ENCODE measurements at regions not wholly inside any gene's neighbourhood (a gene's known extent, or its start where the extent isn't known, plus 50 kb on each side); places are given as distances from the start of the nearest gene placed in this dataset.

DNA sequence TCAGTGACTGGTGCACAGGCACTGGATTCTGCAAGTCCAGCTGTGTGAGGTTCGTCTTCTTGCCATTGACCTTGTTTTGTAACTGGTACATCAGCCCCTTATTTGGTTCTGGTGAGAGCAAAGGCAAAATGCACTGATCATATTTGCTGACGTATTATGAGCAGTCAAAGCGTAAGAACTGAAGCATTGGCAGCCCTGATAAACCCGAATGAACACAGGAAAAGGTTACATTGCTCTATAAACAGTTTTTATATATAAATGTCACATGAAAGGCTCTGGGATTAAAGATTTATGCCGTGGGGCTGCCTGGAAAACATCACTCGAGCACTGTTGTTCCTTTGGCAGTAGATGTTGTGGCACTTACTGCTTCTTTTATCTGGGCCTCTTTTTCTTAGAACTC lies 167.9 kb downstream of the IRS1 start:
- TF ChIP-seq CTCF (IDR thresholded peaks at IDR 0.05) (no peak), POLR2A (IDR thresholded peaks at IDR 0.05) (no peak), POLR2AphosphoS5 (IDR thresholded peaks at IDR 0.05) (peak; percentile 87)
